Mucosa of rectum (tissue), 2 donors: ENCODE measurements at regions not wholly inside any gene's neighbourhood (a gene's known extent, or its start where the extent isn't known, plus 50 kb on each side); places are given as distances from the start of the nearest gene placed in this dataset.

Source experiments
- H3K27ac ChIP-seq, 2 donors: one replicate each; pipeline ENCODE4 v1.7.0; 2013; ENCODE audit warnings: inconsistent platforms in 2 of 2, low read depth in 2 of 2, low read length in 2 of 2
- H3K27me3 ChIP-seq, 2 donors: one replicate each; pipeline ENCODE4 v1.7.0; 2013; ENCODE audit warnings: low read length in 2 of 2; ENCODE audit not compliant: control insufficient read depth in 2 of 2, insufficient read depth in 2 of 2
- H3K36me3 ChIP-seq, 2 donors: one replicate each; pipeline ENCODE4 v1.7.0; 2013; ENCODE audit warnings: low read length in 2 of 2; ENCODE audit not compliant: control insufficient read depth in 2 of 2, insufficient read depth in 2 of 2
- H3K4me1 ChIP-seq, 2 donors: one replicate each; pipeline ENCODE4 v1.7.0; 2013; ENCODE audit warnings: low read length in 2 of 2, mild to moderate bottlenecking in 1 of 2; ENCODE audit not compliant: control insufficient read depth in 2 of 2, insufficient read depth in 2 of 2
- H3K4me3 ChIP-seq, 2 donors: one replicate each; pipeline ENCODE4 v1.7.0; 2013; ENCODE audit warnings: low read length in 2 of 2
- H3K9ac ChIP-seq, 2 donors: one replicate each; pipeline ENCODE4 v1.7.0; 2013; ENCODE audit warnings: low read length in 2 of 2, low read depth in 1 of 2, mild to moderate bottlenecking in 1 of 2
- H3K9me3 ChIP-seq, 2 donors: one replicate each; pipeline ENCODE4 v1.7.0; 2013; ENCODE audit warnings: low read length in 2 of 2; ENCODE audit not compliant: control insufficient read depth in 2 of 2
- donor health status: healthy.
- donor health status: Normal muscosa, but diverticular disease.

DNA sequence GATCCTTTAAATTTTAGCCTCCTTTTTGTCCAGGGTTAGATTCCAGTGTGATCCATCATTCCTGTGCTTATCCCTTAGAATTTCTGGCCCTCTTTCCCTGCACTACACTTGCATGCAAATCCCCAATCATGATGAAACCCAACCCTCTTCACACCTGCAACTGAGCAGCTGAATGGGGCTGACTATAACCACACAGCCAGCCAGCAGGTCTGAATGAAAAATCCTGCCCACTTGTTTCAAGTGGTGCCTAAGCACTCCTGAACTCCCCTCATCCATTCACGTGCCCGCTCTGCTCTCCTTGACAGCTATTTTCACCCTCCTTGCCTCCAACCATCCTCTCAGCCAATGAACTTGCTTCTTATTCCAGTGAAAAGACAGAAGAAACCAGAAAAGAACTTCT is 80.5 kb upstream of the AFF3 start:
- Histone ChIP-seq H3K9ac (no peak overlapping the region), H3K4me3 (no peak overlapping the region), H3K27ac (no peak overlapping the region), H3K4me1 (no peaks in the 10 kb centered on the region), H3K36me3 (no peaks in the 10 kb centered on the region), H3K9me3 (no peaks in the 10 kb centered on the region), H3K27me3 (no peaks in the 10 kb centered on the region)

DNA sequence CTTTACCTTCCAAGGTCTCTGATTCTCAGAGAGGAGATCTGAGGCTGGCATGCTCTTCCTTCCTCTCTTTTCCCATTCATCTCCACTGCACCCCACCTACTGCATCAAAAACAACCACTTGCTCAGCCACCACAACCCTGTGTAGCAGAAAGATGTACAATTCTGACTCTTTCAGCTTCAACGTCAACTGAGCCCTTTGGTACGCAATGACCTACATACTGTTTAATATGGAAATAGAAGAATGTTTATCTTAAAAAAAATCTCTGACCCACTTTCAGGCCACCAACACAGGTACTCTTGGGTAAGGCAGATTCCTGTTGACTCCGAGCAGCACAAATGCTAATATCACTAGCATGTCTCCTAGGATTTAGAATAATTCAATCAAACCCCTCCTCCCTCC is 76.2 kb upstream of the AFF3 start:
- Histone ChIP-seq H3K9me3 (no peaks in the 10 kb centered on the region), H3K27ac (no peak overlapping the region), H3K9ac (no peak overlapping the region), H3K4me1 (peaks cover 6 to 7% of the 10 kb centered on the region in 2 donors), H3K27me3 (no peaks in the 10 kb centered on the region), H3K36me3 (no peaks in the 10 kb centered on the region), H3K4me3 (no peak overlapping the region)

DNA sequence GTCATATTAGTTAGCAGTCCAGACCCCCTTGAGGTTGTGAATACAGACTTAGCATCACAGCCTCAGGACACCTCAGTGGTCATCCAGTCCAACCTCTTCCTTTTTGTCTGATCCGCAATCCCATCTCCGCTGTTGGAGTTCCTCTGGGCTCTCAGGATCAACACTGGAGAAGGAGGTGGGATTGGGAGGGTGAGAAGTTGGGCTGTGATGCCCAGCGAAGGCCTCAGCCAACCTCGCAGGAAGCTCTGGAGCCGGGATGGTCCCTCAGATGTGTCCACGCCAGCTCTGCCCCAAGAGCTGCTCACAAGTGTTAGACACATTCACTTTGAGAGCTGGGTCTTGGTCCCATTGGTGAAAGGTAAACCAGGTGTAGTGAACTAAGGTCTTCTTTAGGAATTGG is 74.9 kb upstream of the AFF3 start:
- Histone ChIP-seq H3K9ac (no peak overlapping the region), H3K4me1 (peaks cover 9% of the 10 kb centered on the region in 2 donors), H3K4me3 (no peak overlapping the region), H3K27me3 (no peaks in the 10 kb centered on the region), H3K36me3 (no peaks in the 10 kb centered on the region), H3K9me3 (no peaks in the 10 kb centered on the region), H3K27ac (no peak overlapping the region)

DNA sequence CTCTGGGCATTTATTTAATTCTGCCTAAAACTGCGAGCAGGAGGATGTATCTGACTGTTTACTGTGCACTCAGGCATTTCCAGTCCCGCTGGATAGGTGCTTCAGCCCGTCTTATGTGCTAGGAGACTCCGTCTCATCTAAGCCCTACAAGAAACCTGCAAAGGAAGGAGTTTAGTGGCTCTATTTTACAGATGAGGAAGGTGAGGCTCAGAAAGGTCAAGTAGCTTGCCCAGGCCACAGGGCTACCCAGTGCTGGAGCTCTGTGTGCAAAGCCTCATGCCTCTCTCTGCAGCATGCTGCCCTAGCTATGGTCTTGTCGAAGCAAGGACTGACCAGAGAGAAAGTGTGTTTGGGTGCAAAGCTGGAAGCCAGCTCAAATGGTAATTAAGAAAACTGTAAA is 73.6 kb upstream of the AFF3 start:
- Histone ChIP-seq H3K4me3 (no peak overlapping the region), H3K9ac (no peak overlapping the region), H3K36me3 (no peaks in the 10 kb centered on the region), H3K27me3 (no peaks in the 10 kb centered on the region), H3K4me1 (peaks cover 9% of the 10 kb centered on the region in 2 donors), H3K27ac (no peak overlapping the region), H3K9me3 (no peaks in the 10 kb centered on the region)

DNA sequence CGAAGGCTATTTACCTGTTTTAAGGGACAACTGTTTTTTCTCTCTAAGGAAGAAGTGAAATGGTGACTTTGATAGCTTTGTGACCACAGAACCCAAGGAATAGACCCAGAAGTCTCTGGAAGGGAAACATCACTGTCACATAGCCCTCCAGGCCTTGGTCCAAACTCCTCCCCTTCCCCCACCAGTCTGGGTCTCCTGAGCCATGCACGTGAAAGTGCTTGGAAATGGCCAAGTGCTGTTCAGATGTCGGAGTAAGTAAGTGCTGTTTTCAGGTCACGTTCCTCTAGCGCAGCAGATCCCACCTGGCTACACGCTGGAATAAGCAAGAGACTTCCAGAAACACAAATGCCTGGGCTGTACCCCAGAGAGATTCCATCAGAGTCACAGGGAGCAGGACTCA is 73.0 kb upstream of the AFF3 start:
- Histone ChIP-seq H3K4me3 (no peak overlapping the region), H3K9ac (no peak overlapping the region), H3K27me3 (no peaks in the 10 kb centered on the region), H3K36me3 (no peaks in the 10 kb centered on the region), H3K27ac (no peak overlapping the region), H3K9me3 (no peaks in the 10 kb centered on the region), H3K4me1 (peaks cover 9% of the 10 kb centered on the region in 2 donors)

DNA sequence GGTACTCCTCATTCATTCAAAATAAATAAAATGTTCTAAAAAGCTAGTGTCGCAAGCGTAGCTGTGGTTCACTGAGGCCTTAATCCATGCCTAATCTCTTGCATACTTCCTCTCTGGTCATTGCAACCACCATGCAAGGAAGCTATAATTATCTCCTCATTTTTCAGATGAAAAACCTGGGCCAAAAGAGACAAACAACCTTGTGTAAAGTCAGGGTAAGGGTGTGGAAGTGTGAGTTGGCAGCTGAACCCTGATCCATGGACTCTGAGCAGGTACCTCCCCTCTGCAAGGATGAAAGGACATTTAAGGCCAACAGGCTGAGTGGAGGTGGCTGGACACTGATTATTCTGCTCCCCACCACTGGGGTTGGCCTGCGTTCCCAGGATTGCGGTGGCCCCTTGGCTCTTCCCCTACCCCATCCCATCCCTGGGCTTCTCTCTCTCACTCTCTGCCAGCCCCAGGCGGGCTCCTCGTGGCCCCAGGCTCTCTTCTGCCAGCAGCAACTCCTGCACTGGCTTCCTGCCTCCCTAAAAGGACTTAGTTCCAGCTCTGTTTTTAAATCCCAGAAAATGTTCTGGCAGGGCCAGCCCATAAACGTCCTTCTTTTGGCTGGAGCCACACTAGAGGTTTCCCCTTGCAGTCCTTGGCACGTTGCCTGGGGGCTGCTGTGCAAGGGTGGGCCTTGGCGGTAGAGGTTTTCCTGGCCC is 72.0 kb upstream of the AFF3 start:
- H3K27me3 ChIP-seq, result no peaks in the 10 kb centered on the region
- no peak overlapping the region for H3K9ac ChIP-seq

DNA sequence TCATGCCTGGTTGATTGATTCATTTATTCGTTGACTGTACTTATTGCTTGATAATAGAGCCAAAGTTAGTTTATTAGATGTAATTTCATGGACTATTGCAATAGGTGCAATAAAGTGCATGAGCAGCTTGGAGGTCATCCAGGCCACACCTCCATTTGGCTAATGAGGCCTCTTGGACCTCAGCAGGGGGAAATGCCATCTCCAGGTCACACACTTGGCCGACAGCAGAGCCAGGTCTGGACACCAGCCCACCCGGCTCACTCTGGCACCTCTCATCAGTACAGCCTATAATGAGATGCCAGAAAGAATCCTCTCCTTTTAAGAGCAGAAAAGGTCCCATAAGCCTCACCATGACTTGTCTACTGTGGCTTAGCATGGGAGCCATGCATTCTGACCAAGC is 71.2 kb upstream of the AFF3 start:
- Histone ChIP-seq H3K27ac (peak overlapping the region; percentile 32 to 45), H3K4me1 (peaks cover 9% of the 10 kb centered on the region in 2 donors), H3K36me3 (no peaks in the 10 kb centered on the region), H3K9ac (no peak overlapping the region), H3K27me3 (no peaks in the 10 kb centered on the region), H3K9me3 (no peaks in the 10 kb centered on the region), H3K4me3 (no peak overlapping the region)

More for the DNA sequence above, 72.0 kb upstream of the AFF3 start:
- Histone ChIP-seq H3K27ac (peak overlapping the region in 1 of 2 donors; percentile 48), H3K4me1 (peaks cover 9% of the 10 kb centered on the region in 2 donors), H3K4me3 (no peak overlapping the region), H3K9me3 (no peaks in the 10 kb centered on the region), H3K36me3 (no peaks in the 10 kb centered on the region)

DNA sequence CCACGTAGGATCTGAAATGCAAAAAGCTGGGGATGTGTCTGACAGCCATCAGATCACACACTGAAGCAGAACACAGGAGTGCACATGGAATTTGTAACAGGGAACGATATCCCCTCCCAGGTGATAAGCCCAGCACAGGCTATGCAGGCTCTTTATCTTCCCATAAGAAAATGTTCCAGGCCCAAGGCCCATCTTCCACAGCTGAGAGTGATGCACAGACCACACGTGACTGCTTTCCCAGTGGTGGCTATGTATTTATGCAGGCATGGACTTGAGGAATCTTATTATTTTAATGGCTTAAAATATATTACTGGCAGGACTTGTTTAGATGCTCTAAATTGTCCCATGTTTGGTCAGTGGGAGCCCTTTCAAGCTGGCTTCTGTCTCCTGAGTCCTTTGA is 70.5 kb upstream of the AFF3 start:
- Histone ChIP-seq H3K27me3 (no peaks in the 10 kb centered on the region), H3K9me3 (no peaks in the 10 kb centered on the region), H3K36me3 (no peaks in the 10 kb centered on the region), H3K4me3 (no peak overlapping the region), H3K4me1 (peaks cover 9% of the 10 kb centered on the region in 2 donors), H3K9ac (no peak overlapping the region), H3K27ac (no peak overlapping the region)

DNA sequence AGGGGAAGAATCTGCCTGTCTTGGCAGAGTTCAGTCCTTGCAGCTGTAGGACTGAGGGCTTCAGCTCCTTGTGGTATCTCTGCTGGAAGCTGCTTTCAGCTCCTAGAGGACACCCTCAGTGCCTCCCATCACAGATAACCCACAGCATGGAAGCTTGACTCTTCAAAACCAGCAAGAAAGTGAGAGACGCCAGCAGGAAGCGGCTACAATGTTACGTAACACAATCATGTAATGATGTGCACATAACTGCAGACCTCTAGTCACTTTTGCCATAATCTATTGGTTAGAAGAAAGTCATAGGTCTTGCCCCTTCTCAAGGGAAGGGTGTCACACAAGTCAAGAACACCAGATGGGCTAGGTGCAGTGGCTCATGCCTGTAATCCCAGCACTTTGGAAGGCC is 69.1 kb upstream of the AFF3 start:
- no peaks in the 10 kb centered on the region for H3K27me3 ChIP-seq

DNA sequence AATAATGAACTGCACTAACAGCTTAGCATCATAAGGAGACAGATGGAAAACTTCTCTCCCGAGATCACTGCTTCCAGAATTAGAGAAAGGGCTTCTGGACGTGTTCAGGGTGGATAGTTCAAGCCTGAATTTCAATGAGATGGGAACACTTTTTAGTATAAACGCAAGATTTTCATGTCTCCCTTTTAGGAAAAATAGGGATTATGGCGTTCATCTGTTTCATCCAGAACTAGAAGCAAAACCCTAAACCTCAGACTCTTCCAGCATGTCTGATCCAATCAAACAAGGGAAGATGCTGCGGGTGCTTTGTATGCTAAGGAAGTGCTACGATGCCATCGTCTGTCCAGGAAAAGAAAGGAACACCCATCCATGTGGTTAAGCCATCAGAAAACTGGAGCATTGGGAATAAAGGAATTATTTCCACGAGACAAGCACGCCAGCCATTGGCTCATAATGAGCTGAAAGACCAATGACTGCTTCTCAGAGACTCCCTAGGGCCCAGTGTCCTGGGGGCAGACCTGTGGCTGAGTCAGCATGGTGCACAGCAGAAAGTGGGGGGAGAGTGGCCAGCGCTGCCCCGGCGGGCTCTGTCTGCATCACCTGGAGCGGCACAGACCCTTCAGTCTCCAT is 65.9 kb upstream of the AFF3 start:
- Histone ChIP-seq H3K27me3 (no peaks in the 10 kb centered on the region), H3K27ac (no peak overlapping the region), H3K4me1 (no peaks in the 10 kb centered on the region), H3K4me3 (no peak overlapping the region), H3K36me3 (no peaks in the 10 kb centered on the region), H3K9ac (no peak overlapping the region), H3K9me3 (no peaks in the 10 kb centered on the region)

More for the DNA sequence above, 69.1 kb upstream of the AFF3 start:
- no peak overlapping the region for H3K27ac ChIP-seq
- H3K9me3 ChIP-seq, result no peaks in the 10 kb centered on the region
- no peak overlapping the region for H3K9ac ChIP-seq
- peaks cover 9% of the 10 kb centered on the region in 2 donors for H3K4me1 ChIP-seq
- H3K4me3 ChIP-seq, result no peak overlapping the region
- H3K36me3 ChIP-seq, result no peaks in the 10 kb centered on the region
